ENCODE measurements at regions not wholly inside any gene's neighbourhood (a gene's known extent, or its start where the extent isn't known, plus 50 kb on each side); places are given as distances from the start of the nearest gene placed in this dataset.
"Not testable (repeated sequence)": the region's sequence is repeated elsewhere in the genome, so short reads cannot be mapped to it uniquely, and the experiment has no call there.

GRCh38 chr4:158958489-158959270, 144.2 kb upstream of the RAPGEF2 start:
- H3K4me1 ChIP-seq: no peaks in the 10 kb centered on the region
- H3K9me3 ChIP-seq: no peaks in the 10 kb centered on the region
- no peak for TF ChIP-seq POLR2AphosphoS5 (IDR thresholded peaks at IDR 0.05)
- TF ChIP-seq POLR2A (IDR thresholded peaks at IDR 0.05): no peak
- TF ChIP-seq CTCF (IDR thresholded peaks at IDR 0.05): no peak
- TF ChIP-seq EP300 (IDR thresholded peaks at IDR 0.05): no peak

GRCh38 chr4:158962393-158962792, 140.5 kb upstream of the RAPGEF2 start:
- Histone ChIP-seq H3K4me1 (no peaks in the 10 kb centered on the region), H3K36me3 (no peaks in the 10 kb centered on the region), H3K27ac (no peak overlapping the region), H3K27me3 (no peaks in the 10 kb centered on the region), H3K4me3 (no peak overlapping the region), H3K9me3 (no peaks in the 10 kb centered on the region)
- WGBS: 40% methylated on average over 2 of the region's 2 CpGs
- TF ChIP-seq EP300 (IDR thresholded peaks at IDR 0.05): no peak
- no peak for TF ChIP-seq CTCF (IDR thresholded peaks at IDR 0.05)
- TF ChIP-seq POLR2A (IDR thresholded peaks at IDR 0.05): no peak
- no peak for TF ChIP-seq POLR2AphosphoS5 (IDR thresholded peaks at IDR 0.05)
- no peak for DNase-seq (ENCODE audit: low spot score in 2 of 2)

More at GRCh38 chr4:158958489-158959270, 144.2 kb upstream of the RAPGEF2 start:
- Histone ChIP-seq H3K4me3 (no peak overlapping the region), H3K27me3 (no peaks in the 10 kb centered on the region), H3K27ac (no peak overlapping the region), H3K36me3 (no peaks in the 10 kb centered on the region)
- no peak for DNase-seq (ENCODE audit: low spot score in 2 of 2)

GRCh38 chr4:158963282-158963681, 139.6 kb upstream of the RAPGEF2 start:
- H3K27me3 ChIP-seq; DNase-seq (ENCODE audit: low spot score in 2 of 2); H3K9me3 ChIP-seq; H3K36me3 ChIP-seq; H3K27ac ChIP-seq; H3K4me3 ChIP-seq; H3K4me1 ChIP-seq: not testable (repeated sequence)
- 98% methylated on average over 2 of the region's 2 CpGs for WGBS

GRCh38 chr4:158964114-158964727, 138.7 kb upstream of the RAPGEF2 start:
- Histone ChIP-seq H3K4me1 (no peaks in the 10 kb centered on the region), H3K36me3 (no peaks in the 10 kb centered on the region), H3K27ac (no peak overlapping the region), H3K27me3 (no peaks in the 10 kb centered on the region), H3K4me3 (no peak overlapping the region), H3K9me3 (no peaks in the 10 kb centered on the region)
- DNase-seq (ENCODE audit: low spot score in 2 of 2): no peak
- WGBS: 92% methylated on average over 5 of the region's 5 CpGs
- TF ChIP-seq POLR2AphosphoS5 (IDR thresholded peaks at IDR 0.05): no peak
- no peak for TF ChIP-seq POLR2A (IDR thresholded peaks at IDR 0.05)
- TF ChIP-seq CTCF (IDR thresholded peaks at IDR 0.05): no peak
- TF ChIP-seq EP300 (IDR thresholded peaks at IDR 0.05): no peak

GRCh38 chr4:158964728-158965124, 138.2 kb upstream of the RAPGEF2 start:
- whole genome bisulfite sequencing: 87% methylated on average over 1 of the region's 1 CpG
- H3K4me3 ChIP-seq: no peak overlapping the region
- H3K36me3 ChIP-seq: no peaks in the 10 kb centered on the region
- no peaks in the 10 kb centered on the region for H3K27me3 ChIP-seq
- no peak overlapping the region for H3K27ac ChIP-seq
- TF ChIP-seq CTCF (IDR thresholded peaks at IDR 0.05) (no peak), POLR2A (IDR thresholded peaks at IDR 0.05) (no peak), POLR2AphosphoS5 (IDR thresholded peaks at IDR 0.05) (no peak), EP300 (IDR thresholded peaks at IDR 0.05) (no peak)
- no peak for DNase-seq (ENCODE audit: low spot score in 2 of 2)
- no peaks in the 10 kb centered on the region for H3K4me1 ChIP-seq
- no peaks in the 10 kb centered on the region for H3K9me3 ChIP-seq
